ENCODE measurements at regions not wholly inside any gene's neighbourhood (a gene's known extent, or its start where the extent isn't known, plus 50 kb on each side); places are given as distances from the start of the nearest gene placed in this dataset.

GRCh38 chr15:98277602-98278001 is 317.1 kb downstream of the ARRDC4 start:
- DNase-seq (ENCODE audit: low spot score) = no peak

DNA sequence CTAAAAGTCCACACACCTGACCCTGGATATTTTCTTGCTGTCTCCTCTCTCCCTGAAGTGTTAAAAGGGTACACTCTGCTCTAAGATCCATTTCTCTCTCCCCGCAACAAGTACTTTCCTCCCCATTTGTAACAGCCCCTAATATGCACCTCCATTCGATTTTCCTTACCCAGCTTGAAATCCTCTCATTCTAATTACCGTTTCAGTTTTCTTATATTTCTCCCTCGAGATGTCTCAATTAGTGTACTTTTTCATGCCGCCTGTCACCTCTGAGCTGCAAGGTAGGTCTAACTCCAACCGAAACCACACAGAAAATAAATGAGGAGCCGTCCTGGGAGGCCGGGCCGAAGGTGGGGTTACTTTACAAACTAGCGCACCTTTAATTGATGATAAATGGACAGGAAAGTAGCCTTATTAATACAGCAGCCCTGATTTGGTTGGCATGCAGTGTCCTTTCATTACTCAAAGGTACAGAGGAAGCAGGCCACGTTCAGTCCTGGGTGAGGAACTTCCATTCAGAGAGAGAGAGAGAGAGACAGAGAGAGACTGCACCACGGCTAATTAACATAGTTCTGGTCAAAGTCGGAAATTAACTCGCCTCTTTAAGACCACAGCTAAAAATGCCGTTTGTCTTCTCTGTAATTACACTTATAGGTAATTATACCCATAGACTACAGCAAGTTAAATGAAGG is 319.9 kb downstream of the ARRDC4 start:
- no peak for DNase-seq (ENCODE audit: low spot score)

DNA sequence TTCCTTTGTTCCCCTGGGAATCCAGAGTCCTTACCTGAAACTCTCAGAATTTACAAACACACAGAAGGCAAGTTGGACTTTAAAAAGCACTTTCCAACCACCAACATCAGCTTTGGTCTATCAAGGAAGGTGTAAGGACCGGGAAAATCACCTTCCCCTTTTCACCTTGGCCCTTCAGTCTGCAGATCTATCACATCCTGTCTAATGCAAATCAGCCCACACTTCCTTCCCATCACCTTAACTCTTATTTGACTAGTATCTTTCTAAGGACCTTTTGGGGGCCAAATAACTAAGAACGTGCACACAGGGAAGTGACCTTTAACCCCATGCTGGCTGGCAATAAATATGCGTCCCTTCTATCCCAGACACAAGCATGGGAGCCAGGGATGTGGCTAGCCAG is 320.6 kb downstream of the ARRDC4 start:
- no peak for DNase-seq (ENCODE audit: low spot score)

DNA sequence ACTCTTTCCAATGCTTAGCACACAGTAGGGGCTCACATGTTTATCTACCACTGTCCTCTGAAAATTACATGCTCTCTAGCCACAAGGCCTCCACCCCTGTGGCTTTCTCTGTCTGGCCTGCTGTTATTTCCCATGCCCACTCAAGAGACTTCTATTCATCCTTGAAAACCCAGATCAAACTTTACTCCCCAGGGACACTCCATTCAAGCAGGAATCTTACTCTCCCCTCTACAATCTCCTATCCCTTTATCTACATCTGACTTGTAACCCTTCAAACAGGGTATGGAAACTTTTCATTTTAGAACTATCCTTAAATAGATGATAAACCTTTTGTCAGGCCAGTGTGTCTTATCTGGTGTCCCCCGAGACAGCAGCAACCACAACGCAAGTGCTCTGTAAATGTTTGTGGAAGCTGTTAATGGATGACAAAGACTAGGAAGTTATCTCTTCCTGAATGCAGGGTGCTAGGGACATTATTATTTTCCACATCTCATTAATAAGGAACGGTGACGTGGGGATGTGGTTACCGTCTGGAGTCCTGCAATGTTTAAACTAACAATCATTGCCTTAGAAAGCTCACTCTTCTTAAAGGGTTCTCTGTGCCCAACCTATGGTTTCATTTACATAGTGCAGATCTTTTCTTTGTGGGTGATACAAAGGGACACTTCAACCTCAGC is 322.3 kb downstream of the ARRDC4 start:
- no peak for DNase-seq (ENCODE audit: low spot score)

- no peak for DNase-seq (ENCODE audit: low spot score)
Measured at GRCh38 chr15:98286200-98286599, 325.7 kb downstream of the ARRDC4 start.

- peak; percentile 57 for DNase-seq (ENCODE audit: low spot score)
Measured at GRCh38 chr15:98286831-98287230, 326.3 kb downstream of the ARRDC4 start.

DNA sequence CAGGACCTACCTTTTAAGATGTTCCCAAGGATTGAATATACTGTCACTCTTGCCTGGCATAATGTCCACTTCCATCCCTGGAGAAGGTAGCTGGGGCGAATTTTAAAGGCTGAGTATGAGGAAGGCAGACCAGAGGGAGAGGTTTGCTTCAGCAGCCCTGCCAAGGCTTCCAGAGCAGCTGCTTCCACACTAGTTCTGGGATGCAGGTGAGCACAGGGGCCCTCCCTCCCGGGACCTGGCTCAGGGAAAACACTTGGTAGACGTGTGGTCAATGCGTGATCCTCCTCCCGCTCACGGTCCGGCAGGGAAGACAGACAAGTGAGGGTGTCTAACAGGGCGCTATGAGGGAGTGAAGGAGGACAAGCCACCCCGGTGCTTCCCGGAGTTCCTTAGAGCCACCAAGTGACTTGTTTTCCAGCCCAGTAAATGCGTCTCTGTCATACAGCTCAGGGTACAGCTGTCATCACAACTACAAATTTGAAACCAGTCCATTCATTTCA is 327.6 kb downstream of the ARRDC4 start:
- no peak for DNase-seq (ENCODE audit: low spot score)

DNA sequence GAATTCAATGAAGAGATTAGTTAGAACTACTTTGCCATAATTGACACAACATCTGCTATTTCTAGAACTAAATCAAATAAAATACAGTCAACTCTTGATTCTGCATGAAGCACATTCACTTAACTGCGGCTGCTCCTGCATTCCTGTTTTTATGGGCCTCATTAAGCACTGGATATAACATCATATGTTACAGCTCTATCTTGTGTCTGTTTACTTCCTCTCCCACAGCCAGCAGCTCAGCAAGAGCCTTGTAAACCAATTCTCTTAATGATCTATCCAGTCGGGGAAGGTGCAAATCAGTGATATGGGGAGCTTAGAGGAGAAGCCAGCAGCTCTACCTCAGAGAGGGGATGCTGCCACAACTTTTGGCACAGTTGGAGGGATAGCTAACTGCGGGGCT is 329.2 kb downstream of the ARRDC4 start:
- DNase-seq (ENCODE audit: low spot score) = no peak

DNA sequence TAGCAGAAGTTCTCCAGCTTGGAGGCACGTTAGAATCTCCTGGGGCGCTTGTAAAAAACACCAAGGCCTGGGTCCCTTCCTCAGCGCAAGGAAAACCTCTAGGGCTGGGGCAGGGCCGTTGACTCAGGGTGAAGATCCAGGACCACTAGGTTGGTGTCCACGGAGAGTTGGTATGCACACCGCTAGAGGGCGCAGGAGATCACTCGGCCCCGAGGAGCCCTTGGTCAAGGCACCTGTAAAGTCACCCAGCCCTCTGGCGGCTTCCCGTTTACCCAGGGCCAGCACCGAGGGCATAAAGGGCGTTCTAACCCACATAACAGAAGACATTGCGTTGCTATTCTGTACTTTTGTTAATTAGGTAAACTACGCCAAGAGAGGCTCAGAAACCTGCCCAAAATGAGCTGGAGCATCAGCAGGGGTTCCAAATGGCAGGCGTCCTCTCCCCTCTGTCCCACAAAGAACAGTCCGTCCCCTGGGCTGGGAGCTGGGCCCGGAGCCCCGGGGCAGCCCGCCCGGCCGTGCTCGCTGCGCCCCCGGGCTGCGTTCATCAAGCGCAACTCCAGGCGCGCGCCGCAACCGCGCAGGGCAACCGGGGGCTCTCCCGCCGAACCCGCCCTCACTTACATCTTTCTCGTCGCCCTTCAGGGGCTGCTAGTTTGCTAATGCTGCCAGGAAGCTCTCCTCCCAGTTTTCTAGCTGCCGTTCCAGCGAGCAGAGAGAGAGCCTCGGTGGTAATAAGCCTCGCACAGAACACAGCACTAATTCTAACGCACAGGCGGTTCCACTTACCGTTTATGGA is 332.1 kb downstream of the ARRDC4 start:
- peak; percentile 48 for DNase-seq (ENCODE audit: low spot score)

DNA sequence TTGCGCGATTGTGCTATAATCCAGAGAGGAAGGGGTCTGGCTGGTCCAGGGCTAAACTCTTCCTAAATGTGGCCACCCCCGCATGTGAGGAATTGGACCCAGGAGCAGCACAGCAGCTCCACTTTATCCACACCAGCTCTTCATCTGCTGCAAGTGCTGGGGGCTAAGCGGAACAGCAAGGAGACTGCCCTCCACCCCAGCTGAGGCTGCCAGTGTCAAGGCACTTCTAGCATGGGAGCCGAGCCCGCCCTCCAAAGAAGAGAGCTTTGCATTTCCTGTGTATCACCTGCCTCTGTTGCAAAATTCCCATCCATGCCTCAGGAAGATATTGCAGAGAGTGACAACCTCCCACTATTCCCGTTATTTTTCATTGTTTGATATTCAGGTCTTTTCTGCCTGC is 333.6 kb downstream of the ARRDC4 start:
- DNase-seq (ENCODE audit: low spot score) = no peak

DNA sequence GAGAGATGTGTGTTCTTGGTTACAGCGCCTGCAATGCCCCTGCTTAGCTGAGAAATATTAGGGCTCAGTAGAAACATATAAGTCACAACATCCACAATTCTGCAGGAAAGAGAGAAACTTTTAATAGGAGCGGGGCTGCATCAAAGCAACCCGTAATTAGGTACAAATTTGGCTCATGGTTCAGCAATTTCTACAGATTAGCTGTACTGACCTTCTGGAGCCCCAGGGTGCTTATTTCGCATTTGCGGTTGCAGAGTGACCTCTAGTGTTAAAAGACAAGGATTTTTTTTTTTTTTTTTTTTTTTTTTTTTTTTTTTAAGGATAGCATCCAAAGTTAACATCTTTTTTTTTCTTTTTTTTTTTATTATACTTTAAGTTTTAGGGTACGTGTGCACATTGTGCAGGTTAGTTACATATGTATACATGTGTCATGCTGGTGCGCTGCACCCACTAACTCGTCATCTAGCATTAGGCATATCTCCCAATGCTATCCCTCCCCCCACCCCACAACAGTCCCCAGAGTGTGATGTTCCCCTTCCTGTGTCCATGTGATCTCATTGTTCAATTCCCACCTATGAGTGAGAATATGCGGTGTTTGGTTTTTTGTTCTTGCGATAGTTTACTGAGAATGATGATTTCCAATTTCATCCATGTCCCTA is 334.7 kb downstream of the ARRDC4 start:
- peak; percentile 67 for DNase-seq (ENCODE audit: low spot score)

DNA sequence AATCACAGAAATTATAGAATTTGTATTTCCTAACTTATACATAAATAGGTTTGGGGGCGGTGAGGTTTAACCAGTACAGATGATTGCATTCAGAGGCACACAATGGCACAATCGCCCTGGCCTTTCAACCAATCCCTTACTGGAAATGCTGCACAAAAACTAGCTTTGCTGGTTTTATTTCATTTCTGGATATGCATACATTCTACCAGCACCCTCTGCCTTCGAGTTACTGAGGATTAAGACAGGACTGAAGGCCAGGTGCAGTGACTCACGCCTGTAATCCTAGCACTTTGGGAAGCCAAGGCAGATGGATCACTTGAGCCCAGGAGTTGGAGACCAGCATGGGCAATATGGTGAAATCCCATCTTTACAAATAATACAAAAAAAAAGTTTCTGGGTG is 336.1 kb downstream of the ARRDC4 start:
- DNase-seq (ENCODE audit: low spot score) = no peak

DNA sequence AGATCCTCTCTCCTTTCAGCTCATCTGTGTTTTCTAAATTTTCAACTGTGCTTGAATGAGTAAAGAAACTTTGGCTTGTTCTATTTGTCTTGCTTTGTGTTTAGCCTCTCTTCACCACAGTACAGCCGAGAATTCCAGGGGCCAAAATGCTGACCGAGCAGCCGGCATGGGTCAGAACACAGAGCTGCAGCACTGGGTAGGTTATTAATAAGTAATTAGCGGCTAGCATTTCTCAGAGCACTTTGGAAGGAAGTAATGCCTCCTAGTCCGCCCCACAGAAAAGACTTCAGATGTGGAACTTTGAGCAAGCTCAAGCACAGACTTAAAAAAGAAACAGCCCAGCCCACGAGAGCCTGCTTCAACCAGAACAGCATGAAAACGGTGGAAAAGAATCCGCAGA is 343.9 kb downstream of the ARRDC4 start:
- no peak for DNase-seq (ENCODE audit: low spot score)

GRCh38 chr15:98308117-98308516 is 340.2 kb upstream of the IGF1R start:
- DNase-seq (ENCODE audit: low spot score) = no peak

- DNase-seq (ENCODE audit: low spot score) = peak; percentile 70
Measured at GRCh38 chr15:98311566-98312188, 336.7 kb upstream of the IGF1R start.

DNA sequence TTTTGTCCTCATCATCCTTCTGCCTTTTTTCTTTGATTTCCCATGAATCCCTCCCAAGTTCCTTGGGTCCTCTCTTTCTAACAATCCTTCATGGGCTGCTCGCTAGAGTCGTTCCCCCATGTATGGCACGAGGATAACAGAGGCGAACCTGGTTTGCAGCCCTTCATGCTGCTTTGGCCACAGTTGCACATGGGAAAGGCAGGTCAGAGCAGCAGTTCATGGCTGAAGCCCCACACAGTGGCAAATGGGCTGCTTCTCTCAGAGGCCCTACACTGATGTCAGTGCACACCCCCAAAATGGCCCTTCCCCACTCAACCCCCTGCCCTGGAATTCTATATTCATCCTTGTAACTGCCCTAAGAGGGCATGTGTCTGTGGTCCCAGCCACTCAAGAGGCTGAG is 335.4 kb upstream of the IGF1R start:
- DNase-seq (ENCODE audit: low spot score) = no peak

DNA sequence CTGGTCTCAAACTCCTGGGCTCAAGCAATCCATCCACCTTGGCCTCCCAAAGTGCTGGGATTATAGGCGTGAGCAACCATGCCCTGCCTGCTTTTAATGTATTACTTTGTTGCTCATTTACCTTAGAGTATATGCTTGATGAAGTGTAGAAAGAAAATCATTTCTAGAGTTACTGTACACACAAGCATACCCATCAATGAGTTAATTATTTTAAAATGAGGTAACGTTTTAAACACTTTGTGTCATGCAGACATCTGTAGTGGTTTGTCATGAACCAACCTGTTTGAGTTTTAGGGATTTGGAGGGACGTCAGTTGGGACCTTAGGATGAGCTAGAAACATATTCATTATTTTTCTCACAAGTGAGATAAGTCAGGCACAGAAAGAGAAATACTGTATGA is 332.4 kb upstream of the IGF1R start:
- DNase-seq (ENCODE audit: low spot score) = no peak

DNA sequence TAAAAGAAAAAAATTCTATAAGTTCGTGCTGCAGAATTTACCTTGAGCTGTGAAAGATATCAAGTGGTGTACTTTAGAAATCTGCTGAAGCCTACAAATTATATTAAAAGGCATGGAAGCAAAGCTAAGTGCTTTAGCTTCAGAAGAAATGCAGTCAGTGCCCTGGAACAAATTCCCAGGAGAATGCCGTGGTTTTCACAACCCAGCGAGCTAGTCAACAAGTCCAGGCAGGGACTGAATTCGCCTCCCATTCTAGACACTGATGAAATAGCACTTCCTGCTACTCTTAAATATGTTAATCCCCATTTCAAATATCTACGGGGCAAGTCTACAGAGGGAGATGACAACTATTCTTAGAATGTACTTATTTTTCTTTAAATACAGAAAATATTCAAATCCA is 326.4 kb upstream of the IGF1R start:
- DNase-seq (ENCODE audit: low spot score) = no peak

GRCh38 chr15:98322581-98322980 is 325.8 kb upstream of the IGF1R start:
- DNase-seq (ENCODE audit: low spot score) = no peak

GRCh38 chr15:98324341-98324970 is 323.9 kb upstream of the IGF1R start:
- DNase-seq (ENCODE audit: low spot score) = no peak

DNA sequence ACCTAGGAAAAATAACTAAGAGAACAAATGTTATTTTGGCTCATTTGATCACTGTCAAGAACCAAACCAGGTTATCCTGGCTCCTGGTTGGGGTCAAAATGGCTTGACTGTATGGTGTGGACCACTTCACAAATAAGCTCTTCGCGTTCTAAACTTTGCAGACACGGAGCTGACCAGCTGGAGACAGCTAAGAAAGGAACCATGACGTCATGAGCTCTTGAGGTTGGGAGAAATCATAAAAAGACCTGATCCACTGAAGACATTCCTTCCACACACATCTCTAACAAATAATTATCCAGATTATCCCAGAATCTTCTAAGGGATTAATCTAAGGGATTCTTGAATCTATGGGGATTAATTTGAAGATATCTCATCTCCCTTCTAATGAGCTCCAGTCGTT is 321.5 kb upstream of the IGF1R start:
- DNase-seq (ENCODE audit: low spot score) = no peak

All from AG08395 (cell line).